GM12878 (cell line): ENCODE measurements at regions not wholly inside any gene's neighbourhood (a gene's known extent, or its start where the extent isn't known, plus 50 kb on each side); places are given as distances from the start of the nearest gene placed in this dataset.

Experiments
- ATAC-seq: fragments of 200-7000 bp; cut with Tn5 transposase; 3 replicates; pipeline ENCODE4 v1.9.1; 2020; ENCODE audit warnings: mild to moderate bottlenecking, moderate library complexity
- BruUV-seq: library from RNA; stranded (reverse); fragments of 400-500 nt; replicated peaks from 2 replicates; lab custom pipeline; 2021; lab: Mats Ljungman, UMichigan
- CTCF ChIA-PET: fragments of 300-600 bp; sonication (Branson Sonifier 250); formaldehyde crosslinking; extraction: SDS; loops from one replicate; lab custom pipeline; 2021; ENCODE audit warnings: inconsistent platforms; lab: Yijun Ruan, JAX
- POLR2A ChIA-PET: fragments of 350-600 bp; formaldehyde crosslinking; extraction: SDS; loops from one replicate; lab custom pipeline; 2021; ENCODE audit warnings: inconsistent platforms; lab: Charles Lee
- RAD21 ChIA-PET: fragments of 300-600 bp; sonication (Branson Sonifier 250); formaldehyde crosslinking; loops from one replicate; lab custom pipeline; 2023; ENCODE audit warnings: antibody characterized with exemption; ENCODE audit not compliant: unreplicated experiment; lab: Charles Lee
- SMC1A ChIA-PET: fragments of 300-600 bp; sonication (Branson Sonifier 250); formaldehyde crosslinking; loops from one replicate; lab custom pipeline; 2023; ENCODE audit not compliant: unreplicated experiment, uncharacterized antibody; lab: Charles Lee
- DNase-seq: peaks from one replicate; pipeline ENCODE4 v3.0.0-alpha.2; 2011; ENCODE audit warnings: low read depth, low spot score
- FAIRE-seq: peaks from 3 replicates; lab custom pipeline; 2011; peaks lifted over from hg19 to GRCh38; lab: Jason Lieb, UNC
- H2AFZ ChIP-seq: 2 replicates; pipeline ENCODE4 v1.6.0; 2011; ENCODE audit warnings: low read depth, low read length, control low read depth; ENCODE audit not compliant: control insufficient read depth
- H3K27ac ChIP-seq: 2 replicates; pipeline ENCODE4 v1.5.1; 2011; ENCODE audit warnings: control low read depth; ENCODE audit not compliant: control insufficient read depth, insufficient read depth
- H3K27me3 ChIP-seq, 2 experiments: replicated peaks in 1 of 2; 2 replicates each; pipeline versions ENCODE4 v1.6.0 to v1.6.1; 2011; ENCODE audit warnings: low read length in 1 of 2; ENCODE audit not compliant: control insufficient read depth in 2 of 2, insufficient read depth in 2 of 2
- H3K36me3 ChIP-seq, 2 experiments: 2 replicates each; pipeline ENCODE4 v1.5.1; 2011; ENCODE audit warnings: low read length in 1 of 2; ENCODE audit not compliant: control insufficient read depth in 2 of 2, insufficient read depth in 2 of 2
- H3K4me1 ChIP-seq: 2 replicates; pipeline ENCODE4 v1.6.1; 2011; ENCODE audit warnings: mild to moderate bottlenecking, low read length, moderate library complexity, mixed read lengths; ENCODE audit not compliant: control insufficient read depth, insufficient read depth
- H3K4me2 ChIP-seq: 2 replicates; pipeline ENCODE4 v1.6.0; 2011; ENCODE audit warnings: control low read depth; ENCODE audit not compliant: control insufficient read depth, insufficient read depth
- H3K4me3 ChIP-seq: fragments of 200-600 bp; sonication (generic); 2 replicates; pipeline ENCODE4 v1.5.1; 2016
- H3K79me2 ChIP-seq: 2 replicates; pipeline ENCODE4 v1.6.0; 2011; ENCODE audit warnings: low read length; ENCODE audit not compliant: control insufficient read depth, insufficient read depth
- H3K9ac ChIP-seq: 2 replicates; pipeline ENCODE4 v1.8.0; 2011; ENCODE audit warnings: low read length, control low read depth, mixed read lengths; ENCODE audit not compliant: control insufficient read depth, insufficient read depth
- H3K9me3 ChIP-seq: replicated peaks from 3 replicates; pipeline ENCODE4 v1.5.1; 2011; ENCODE audit warnings: mild to moderate bottlenecking, low read length; ENCODE audit not compliant: control insufficient read depth, insufficient read depth
- H4K20me1 ChIP-seq: 2 replicates; pipeline ENCODE4 v1.6.0; 2011; ENCODE audit not compliant: control insufficient read depth, insufficient read depth
- EP300 ChIP-seq, 2 experiments: fragments of 150-350 bp in 1 of 2; IDR thresholded peaks; 2 replicates each; pipeline ENCODE4 v1.6.1; 2011 to 2012; ENCODE audit warnings: low read depth in 2 of 2, low read length in 2 of 2, borderline replicate concordance in 1 of 2, improper control_type of control experiment in 1 of 2, inconsistent platforms in 1 of 2; ENCODE audit not compliant: control insufficient read depth in 1 of 2
- EZH2 ChIP-seq: IDR thresholded peaks from 2 replicates; pipeline ENCODE4 v1.6.1; 2012; ENCODE audit warnings: low read depth, mild to moderate bottlenecking, control low read depth, inconsistent platforms, low read length, borderline replicate concordance; ENCODE audit not compliant: control insufficient read depth
- HDAC6 ChIP-seq: fragments of 200-600 bp; sonication (generic); IDR thresholded peaks from one replicate; pipeline ENCODE4 v1.8.0; 2017; ENCODE audit warnings: antibody characterized with exemption; ENCODE audit not compliant: unreplicated experiment
- IKZF1 ChIP-seq: fragments of 450-650 bp; conservative IDR thresholded peaks from 2 replicates; pipeline ENCODE4 v1.6.1; 2017; ENCODE audit warnings: antibody characterized with exemption, mild to moderate bottlenecking
- NBN ChIP-seq: fragments of 450-650 bp; IDR thresholded peaks from 2 replicates; pipeline ENCODE4 v1.6.1; 2016
- RAD51 ChIP-seq: fragments of 450-650 bp; IDR thresholded peaks from 2 replicates; pipeline ENCODE4 v1.6.1; 2016; ENCODE audit warnings: moderate library complexity, mild to moderate bottlenecking, inconsistent platforms
- RUNX3 ChIP-seq: IDR thresholded peaks from 2 replicates; pipeline ENCODE4 v1.6.1; 2012; ENCODE audit warnings: low read length, inconsistent platforms
- SIX5 ChIP-seq: IDR thresholded peaks from 2 replicates; pipeline ENCODE4 v1.6.1; 2011; ENCODE audit warnings: mild to moderate bottlenecking, low read depth, low read length, moderate library complexity; ENCODE audit not compliant: severe bottlenecking
- STAT1 ChIP-seq: fragments of 450-650 bp; conservative IDR thresholded peaks from 2 replicates; pipeline ENCODE4 v1.6.1; 2014; ENCODE audit warnings: antibody characterized with exemption, mild to moderate bottlenecking
- TAF1 ChIP-seq: IDR thresholded peaks from 2 replicates; pipeline ENCODE4 v1.6.1; 2011; ENCODE audit warnings: mild to moderate bottlenecking, low read depth, low read length, borderline replicate concordance
- USF2 ChIP-seq: IDR thresholded peaks from 2 replicates; pipeline ENCODE4 v1.6.1; 2011; ENCODE audit warnings: low read depth, low read length, improper control_type of control experiment, borderline replicate concordance
- WRNIP1 ChIP-seq: IDR thresholded peaks from 2 replicates; pipeline ENCODE4 v1.6.1; 2011; ENCODE audit warnings: low read depth, low read length, improper control_type of control experiment, borderline replicate concordance
- YBX1 ChIP-seq: fragments of 450-650 bp; IDR thresholded peaks from 2 replicates; pipeline ENCODE4 v1.6.1; 2016; ENCODE audit warnings: antibody characterized with exemption
- YY1 ChIP-seq: IDR thresholded peaks from 2 replicates; pipeline ENCODE4 v1.6.1; 2011; ENCODE audit warnings: low read depth, mild to moderate bottlenecking, low read length
- ZBED1 ChIP-seq: IDR thresholded peaks from 2 replicates; pipeline ENCODE4 v1.6.1; 2016; ENCODE audit warnings: borderline replicate concordance
- ZBTB33 ChIP-seq: fragments of 450-650 bp; IDR thresholded peaks from 2 replicates; pipeline ENCODE4 v1.6.1; 2017; ENCODE audit warnings: mild to moderate bottlenecking
- ZBTB4 ChIP-seq: fragments of 450-650 bp; formaldehyde crosslinking; IDR thresholded peaks from 2 replicates; pipeline ENCODE4 v1.4.0; 2022; ENCODE audit warnings: mild to moderate bottlenecking, moderate library complexity
- WGBS: methylation state at CpG from one replicate; pipeline ENCODE4 v1.1.6; 2016; ENCODE audit warnings: low lambda C conversion rate; ENCODE audit not compliant: insufficient replicate concordance, insufficient coverage; ENCODE audit errors: missing lambda C conversion rate; 5-methylcytosine and 5-hydroxymethylcytosine counted together
- in situ Hi-C: fragments of 300-500 bp; cut with MboI; formaldehyde crosslinking; loops from 9 replicates; pipeline ENCODE4 v1.14.3; 2018; ENCODE audit warnings: mixed read lengths
- intact Hi-C: fragments of 100-400 bp; cut with micrococcal nuclease; formaldehyde crosslinking; loops from one replicate; pipeline ENCODE4 v1.14.2; 2022; ENCODE audit not compliant: unreplicated experiment

- TF ChIP-seq STAT1 (no peak), IKZF1 (no peak), SIX5 (no peak), YBX1 (no peak), NBN (no peak), ZBTB33 (no peak), USF2 (no peak), ZBED1 (no peak)
Measured at GRCh38 chr2:191500566-191500883, 177.4 kb upstream of the NABP1 start (continued).

- Histone ChIP-seq H3K9me3 (no peaks in the 10 kb centered on the region), H4K20me1 (no peaks in the 10 kb centered on the region), H3K27me3 (no peaks in the 10 kb centered on the region; a peak in 2 of 4 replicates), H3K36me3 (no peaks in the 10 kb centered on the region), H2AFZ (no peak overlapping the region), H3K79me2 (no peaks in the 10 kb centered on the region), H3K4me2 (no peak overlapping the region), H3K4me1 (no peaks in the 10 kb centered on the region), H3K27ac (no peak overlapping the region), H3K4me3 (no peak overlapping the region), H3K9ac (no peak overlapping the region)
- in situ Hi-C loops (no loop called here), intact Hi-C loops (no loop called here)
- SMC1A ChIA-PET = interaction anchor here (0.6 to 1.4 kb wide), 5 partner anchors 17 to 1805 kb away, joined by 3 to 4 read pairs (median 3); no protein-coding TSS in a partner anchor
- ATAC-seq (no peak), FAIRE-seq (no peak), DNase-seq (no peak)
- CTCF ChIA-PET = interaction anchor here (0.6 to 1.1 kb wide), 8 partner anchors 8 to 662 kb away, joined by 3 to 5 read pairs (median 4); no protein-coding TSS in a partner anchor
- no TSS peak for BruUV-seq
- POLR2A ChIA-PET = no interaction called here
- WGBS = 26% methylated on average over 9 of the region's 9 CpGs
- RAD21 ChIA-PET = no interaction called here
- no peak for TF ChIP-seq HDAC6
- TF ChIP-seq RAD51 = no peak
- no peak for TF ChIP-seq TAF1
- TF ChIP-seq EP300 (IDR thresholded peaks at IDR 0.05; ENCODE audit: borderline replicate concordance in 1 of 2, control insufficient read depth in 1 of 2, low read depth in 2 of 2, low read length in 2 of 2) = no peak
- TF ChIP-seq WRNIP1 = no peak
- no peak for TF ChIP-seq RUNX3
- TF ChIP-seq YY1 = no peak
- TF ChIP-seq EZH2 = no peak
- TF ChIP-seq ZBTB4 (CRISPR knock-in tag) = no peak
- no peak for TF ChIP-seq YBX1
Measured at GRCh38 chr2:191500884-191501560, 176.9 kb upstream of the NABP1 start.
